ENCODE measurements at regions not wholly inside any gene's neighbourhood (a gene's known extent, or its start where the extent isn't known, plus 50 kb on each side); places are given as distances from the start of the nearest gene placed in this dataset.

DNA sequence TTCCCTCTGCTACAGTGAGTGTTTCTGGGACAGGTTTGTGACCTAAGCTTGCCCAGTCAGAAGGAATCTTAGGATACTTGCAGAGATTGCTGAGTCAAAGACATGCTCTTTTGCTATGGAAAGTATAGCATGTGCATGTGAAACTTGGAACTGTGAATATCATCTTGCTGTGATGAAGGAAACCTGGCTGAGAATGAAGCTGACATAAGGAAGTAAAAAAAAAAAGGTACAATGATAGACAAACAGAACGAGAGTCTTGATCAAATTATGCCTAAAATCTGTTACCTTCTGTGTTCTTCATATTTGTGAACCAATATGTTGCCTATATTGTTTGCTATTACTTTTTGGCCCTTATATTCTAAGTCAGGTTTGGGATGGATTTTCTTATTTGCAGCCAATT lies 525.7 kb downstream of the NPIPA7 start:
- H3K36me3 ChIP-seq (ENCODE audit: low read depth), result no peaks in the 10 kb centered on the region
- no peak for DNase-seq (ENCODE audit: low spot score)
- no peak overlapping the region for H3K4me3 ChIP-seq (ENCODE audit: severe bottlenecking)
- ATAC-seq (ENCODE audit: low read depth), result no peak
- no peaks in the 10 kb centered on the region for H3K27me3 ChIP-seq (ENCODE audit: insufficient read depth, poor library complexity, severe bottlenecking)
- no peak overlapping the region for H3K27ac ChIP-seq (ENCODE audit: poor library complexity, severe bottlenecking)
- H3K9me3 ChIP-seq (ENCODE audit: severe bottlenecking), result no peaks in the 10 kb centered on the region
- H3K4me1 ChIP-seq (ENCODE audit: insufficient read depth, poor library complexity, severe bottlenecking), result no peaks in the 10 kb centered on the region
- TF ChIP-seq, protein P1, sequence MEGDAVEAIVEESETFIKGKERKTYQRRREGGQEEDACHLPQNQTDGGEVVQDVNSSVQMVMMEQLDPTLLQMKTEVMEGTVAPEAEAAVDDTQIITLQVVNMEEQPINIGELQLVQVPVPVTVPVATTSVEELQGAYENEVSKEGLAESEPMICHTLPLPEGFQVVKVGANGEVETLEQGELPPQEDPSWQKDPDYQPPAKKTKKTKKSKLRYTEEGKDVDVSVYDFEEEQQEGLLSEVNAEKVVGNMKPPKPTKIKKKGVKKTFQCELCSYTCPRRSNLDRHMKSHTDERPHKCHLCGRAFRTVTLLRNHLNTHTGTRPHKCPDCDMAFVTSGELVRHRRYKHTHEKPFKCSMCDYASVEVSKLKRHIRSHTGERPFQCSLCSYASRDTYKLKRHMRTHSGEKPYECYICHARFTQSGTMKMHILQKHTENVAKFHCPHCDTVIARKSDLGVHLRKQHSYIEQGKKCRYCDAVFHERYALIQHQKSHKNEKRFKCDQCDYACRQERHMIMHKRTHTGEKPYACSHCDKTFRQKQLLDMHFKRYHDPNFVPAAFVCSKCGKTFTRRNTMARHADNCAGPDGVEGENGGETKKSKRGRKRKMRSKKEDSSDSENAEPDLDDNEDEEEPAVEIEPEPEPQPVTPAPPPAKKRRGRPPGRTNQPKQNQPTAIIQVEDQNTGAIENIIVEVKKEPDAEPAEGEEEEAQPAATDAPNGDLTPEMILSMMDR (IDR thresholded peaks at IDR 0.05; ENCODE audit: poor library complexity, severe bottlenecking), result no peak

DNA sequence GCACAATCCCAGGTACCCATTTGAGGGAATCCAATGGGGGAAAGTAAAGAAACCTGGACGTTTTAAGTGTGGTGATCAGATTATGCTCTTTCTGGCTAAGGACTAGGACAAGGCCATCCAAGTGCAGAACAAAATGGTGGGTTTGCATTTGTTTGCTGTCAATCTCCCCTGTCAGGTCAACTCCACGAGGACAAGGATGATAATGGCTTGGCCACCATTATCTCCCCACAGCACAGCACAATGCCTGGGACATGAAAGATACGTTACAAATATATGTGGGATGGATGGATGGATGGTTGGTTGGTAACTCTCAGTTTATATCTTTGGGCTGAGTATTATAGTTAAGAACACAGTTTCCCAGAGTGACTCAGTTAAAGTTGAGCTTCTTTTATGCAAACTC lies 526.9 kb downstream of the NPIPA7 start:
- DNase-seq (ENCODE audit: low spot score), result no peak
- no peaks in the 10 kb centered on the region for H3K36me3 ChIP-seq (ENCODE audit: low read depth)
- no peak for ATAC-seq (ENCODE audit: low read depth)
- H3K4me3 ChIP-seq (ENCODE audit: severe bottlenecking), result no peak overlapping the region
- no peaks in the 10 kb centered on the region for H3K27me3 ChIP-seq (ENCODE audit: insufficient read depth, poor library complexity, severe bottlenecking)
- H3K4me1 ChIP-seq (ENCODE audit: insufficient read depth, poor library complexity, severe bottlenecking), result no peaks in the 10 kb centered on the region
- no peaks in the 10 kb centered on the region for H3K9me3 ChIP-seq (ENCODE audit: severe bottlenecking)
- TF ChIP-seq, protein P1 (IDR thresholded peaks at IDR 0.05; ENCODE audit: poor library complexity, severe bottlenecking), result no peak
- no peak overlapping the region for H3K27ac ChIP-seq (ENCODE audit: poor library complexity, severe bottlenecking)

DNA sequence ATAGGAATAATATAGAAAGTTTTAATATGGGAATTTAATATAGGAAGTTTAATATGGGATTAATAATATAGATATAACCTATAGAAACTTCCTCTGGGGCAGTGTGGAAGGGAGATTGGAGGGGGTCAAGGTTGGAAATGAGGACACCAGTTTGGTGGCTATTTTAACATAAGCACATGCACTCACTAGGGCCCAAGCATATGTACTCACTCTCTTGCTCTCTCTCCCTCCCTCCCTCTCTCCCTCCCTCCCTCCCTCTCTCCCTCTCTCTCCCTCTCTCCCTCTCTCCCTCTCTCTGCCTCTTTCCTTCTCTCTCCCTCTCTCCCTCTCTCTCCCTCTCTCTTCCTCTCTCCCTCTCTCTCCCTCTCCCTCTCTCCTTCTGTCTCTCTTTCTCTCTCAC lies 528.1 kb downstream of the NPIPA7 start:
- Histone ChIP-seq H3K27me3 (ENCODE audit: insufficient read depth, poor library complexity, severe bottlenecking) (no peaks in the 10 kb centered on the region), H3K36me3 (ENCODE audit: low read depth) (no peaks in the 10 kb centered on the region), H3K9me3 (ENCODE audit: severe bottlenecking) (no peaks in the 10 kb centered on the region), H3K27ac (ENCODE audit: poor library complexity, severe bottlenecking) (no peak overlapping the region), H3K4me1 (ENCODE audit: insufficient read depth, poor library complexity, severe bottlenecking) (no peaks in the 10 kb centered on the region), H3K4me3 (ENCODE audit: severe bottlenecking) (no peak overlapping the region)
- ATAC-seq (ENCODE audit: low read depth) (no peak), DNase-seq (ENCODE audit: low spot score) (no peak)
- TF ChIP-seq, protein P1 (IDR thresholded peaks at IDR 0.05; ENCODE audit: poor library complexity, severe bottlenecking), result no peak

DNA sequence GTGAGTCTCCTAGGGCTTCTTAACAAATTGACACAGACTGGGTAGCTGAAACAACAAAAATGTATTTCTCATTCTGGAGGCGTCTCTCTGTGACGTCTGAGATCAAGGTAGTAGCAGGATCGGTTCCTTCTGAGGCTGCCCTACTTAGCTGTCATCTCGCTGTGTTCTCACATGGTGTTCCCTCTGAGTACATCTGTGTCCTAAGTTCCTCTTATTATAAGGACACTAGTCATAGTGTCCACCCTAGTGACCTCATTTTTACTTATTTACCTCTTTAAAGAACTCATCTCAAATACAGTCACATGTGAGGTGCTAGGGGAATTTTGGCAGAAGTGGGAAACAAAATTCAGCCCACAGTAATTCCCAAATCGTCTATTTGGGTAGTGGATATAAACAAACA lies 529.1 kb downstream of the NPIPA7 start:
- no peak for ATAC-seq (ENCODE audit: low read depth)

DNA sequence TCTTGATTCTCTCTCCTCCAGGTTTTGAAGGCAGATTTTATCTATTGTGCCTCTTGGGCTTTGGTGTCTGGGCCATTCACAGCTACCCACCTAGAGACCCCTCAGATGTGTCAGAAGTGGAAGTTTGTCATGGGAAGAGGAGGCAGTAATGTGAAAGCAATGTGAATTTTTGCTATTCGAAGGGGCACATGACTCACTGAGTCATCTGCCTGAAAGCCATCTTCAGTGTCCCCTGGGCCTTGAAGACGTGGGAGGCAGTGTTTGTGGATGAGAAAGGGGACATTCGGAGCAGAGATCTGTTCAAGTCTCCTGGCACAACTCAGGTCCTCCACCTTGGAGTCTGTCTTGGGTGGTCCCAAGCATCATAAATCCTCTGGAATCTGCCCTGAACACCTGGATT lies 530.2 kb downstream of the NPIPA7 start:
- H3K4me1 ChIP-seq (ENCODE audit: insufficient read depth, poor library complexity, severe bottlenecking), result no peaks in the 10 kb centered on the region
- no peaks in the 10 kb centered on the region for H3K36me3 ChIP-seq (ENCODE audit: low read depth)
- no peak for DNase-seq (ENCODE audit: low spot score)
- no peak overlapping the region for H3K4me3 ChIP-seq (ENCODE audit: severe bottlenecking)
- no peak overlapping the region for H3K27ac ChIP-seq (ENCODE audit: poor library complexity, severe bottlenecking)
- TF ChIP-seq, protein P1 (IDR thresholded peaks at IDR 0.05; ENCODE audit: poor library complexity, severe bottlenecking), result no peak
- no peaks in the 10 kb centered on the region for H3K27me3 ChIP-seq (ENCODE audit: insufficient read depth, poor library complexity, severe bottlenecking)
- no peaks in the 10 kb centered on the region for H3K9me3 ChIP-seq (ENCODE audit: severe bottlenecking)
- no peak for ATAC-seq (ENCODE audit: low read depth)

More for the DNA sequence above, 529.1 kb downstream of the NPIPA7 start:
- Histone ChIP-seq H3K4me3 (ENCODE audit: severe bottlenecking) (no peak overlapping the region), H3K36me3 (ENCODE audit: low read depth) (no peaks in the 10 kb centered on the region), H3K9me3 (ENCODE audit: severe bottlenecking) (no peaks in the 10 kb centered on the region), H3K27ac (ENCODE audit: poor library complexity, severe bottlenecking) (no peak overlapping the region), H3K27me3 (ENCODE audit: insufficient read depth, poor library complexity, severe bottlenecking) (no peaks in the 10 kb centered on the region), H3K4me1 (ENCODE audit: insufficient read depth, poor library complexity, severe bottlenecking) (no peaks in the 10 kb centered on the region)
- DNase-seq (ENCODE audit: low spot score), result no peak
- TF ChIP-seq, protein P1 (IDR thresholded peaks at IDR 0.05; ENCODE audit: poor library complexity, severe bottlenecking), result no peak

Data from RWPE2 (cell line).